ENCODE measurements at regions not wholly inside any gene's neighbourhood (a gene's known extent, or its start where the extent isn't known, plus 50 kb on each side); places are given as distances from the start of the nearest gene placed in this dataset.

DNA sequence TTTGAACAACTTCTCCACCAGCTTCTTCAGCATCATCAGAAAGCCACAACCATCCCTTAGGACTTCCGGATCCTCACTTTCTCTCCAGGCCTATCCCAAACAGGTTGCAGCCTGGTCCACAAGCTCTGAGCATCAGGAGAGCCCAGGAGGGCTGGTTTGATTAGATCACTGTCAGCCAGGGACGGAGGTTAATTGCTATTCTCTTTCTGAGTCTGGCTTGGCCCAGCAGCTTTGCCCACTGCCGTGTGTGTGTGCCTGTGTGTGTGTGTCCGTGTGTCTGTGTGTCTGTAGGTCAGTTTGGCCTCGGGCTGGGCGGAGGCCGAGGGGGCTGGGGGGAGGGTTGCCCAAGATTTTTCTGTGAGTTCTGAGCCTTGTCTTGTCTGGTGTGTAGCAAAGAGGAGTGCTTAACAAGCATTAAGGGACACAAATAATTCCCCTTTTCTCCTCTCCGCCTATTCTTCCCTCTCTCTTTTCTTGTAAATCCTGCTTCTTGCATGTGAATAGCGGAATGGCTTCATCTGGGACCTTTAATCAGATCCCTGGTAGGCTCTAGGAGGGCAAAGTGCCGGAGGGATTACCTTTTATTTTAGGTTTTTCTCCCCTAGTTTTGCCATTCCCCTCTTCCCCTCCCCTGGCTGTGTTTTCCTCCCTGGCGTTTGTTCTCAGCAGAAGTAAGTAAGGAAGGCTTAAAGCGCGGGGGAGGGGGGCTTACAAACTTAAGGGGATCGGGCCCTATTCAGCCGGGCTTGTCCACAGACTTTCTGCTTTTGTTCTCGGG lies 138.2 kb upstream of the LHX5 start:
- Histone ChIP-seq H4K8ac (replicated peaks; ENCODE audit: insufficient read length, low read depth, low read length) (no peak overlapping the region), H2BK5ac (ENCODE audit: insufficient read length, low read length) (no peak overlapping the region), H4K20me1 (ENCODE audit: control insufficient read depth, insufficient read depth, insufficient read length) (no peaks in the 10 kb centered on the region), H3K9ac (ENCODE audit: extremely low read depth, insufficient read length, low read length) (no peak overlapping the region), H2BK120ac (ENCODE audit: low read depth, low read length, poor library complexity, severe bottlenecking) (no peak overlapping the region), H3K23ac (ENCODE audit: insufficient read length, low read depth, low read length) (no peak overlapping the region), H3K4ac (ENCODE audit: low read depth, low read length) (no peak overlapping the region), H3K79me1 (ENCODE audit: insufficient read depth, low read depth, low read length, poor library complexity, severe bottlenecking) (no peaks in the 10 kb centered on the region), H3T11ph (ENCODE audit: low read length) (no peak overlapping the region), H3K4me1 (ENCODE audit: insufficient read depth, low read length) (peaks cover 2% of the 10 kb centered on the region; the same call in 1 of the 2 replicates), H4K5ac (ENCODE audit: insufficient read length, low read depth, low read length) (no peak overlapping the region), H3K9me3 (ENCODE audit: control insufficient read depth, low read depth, low read length) (no peaks in the 10 kb centered on the region), H3K18ac (ENCODE audit: insufficient read length, low read depth, low read length) (no peak overlapping the region), H3K56ac (ENCODE audit: insufficient read length, low read depth, low read length) (no peak overlapping the region), H4K91ac (ENCODE audit: insufficient read length, low read depth, low read length) (no peak overlapping the region), H3K14ac (ENCODE audit: insufficient read depth, low read length) (no peak overlapping the region; the same call in 1 of the 2 replicates), H3K79me2 (ENCODE audit: insufficient read depth, low read length) (no peaks in the 10 kb centered on the region), H2BK20ac (ENCODE audit: low read depth, low read length, poor library complexity, severe bottlenecking) (no peak overlapping the region), H2BK12ac (ENCODE audit: insufficient read length, low read depth, low read length) (no peak overlapping the region), H2BK15ac (ENCODE audit: low read depth, low read length) (no peak overlapping the region), H2AFZ (ENCODE audit: low read length) (no peak overlapping the region), H3K27ac (ENCODE audit: insufficient read length, low read depth, low read length) (no peak overlapping the region), H2AK5ac (ENCODE audit: insufficient read length, low read length) (no peak overlapping the region), H3K23me2 (ENCODE audit: insufficient read length, low read depth, low read length, poor library complexity, severe bottlenecking) (peaks cover 7% of the 10 kb centered on the region), H3K27me3 (ENCODE audit: insufficient read depth, low read length) (no peaks in the 10 kb centered on the region; the same call in 1 of the 2 replicates), H3K4me2 (ENCODE audit: insufficient read depth, insufficient read length, low read length) (peak overlapping the region; percentile 96)
- WGBS (ENCODE audit: extremely low coverage, insufficient read length, low lambda C conversion rate) = no CpG with 5 or more reads among the region's 16 CpGs
- H3K27ac Mint-ChIP-seq = peak overlapping the region; percentile 91 to 97 (median 94)
- TF ChIP-seq, protein P1, sequence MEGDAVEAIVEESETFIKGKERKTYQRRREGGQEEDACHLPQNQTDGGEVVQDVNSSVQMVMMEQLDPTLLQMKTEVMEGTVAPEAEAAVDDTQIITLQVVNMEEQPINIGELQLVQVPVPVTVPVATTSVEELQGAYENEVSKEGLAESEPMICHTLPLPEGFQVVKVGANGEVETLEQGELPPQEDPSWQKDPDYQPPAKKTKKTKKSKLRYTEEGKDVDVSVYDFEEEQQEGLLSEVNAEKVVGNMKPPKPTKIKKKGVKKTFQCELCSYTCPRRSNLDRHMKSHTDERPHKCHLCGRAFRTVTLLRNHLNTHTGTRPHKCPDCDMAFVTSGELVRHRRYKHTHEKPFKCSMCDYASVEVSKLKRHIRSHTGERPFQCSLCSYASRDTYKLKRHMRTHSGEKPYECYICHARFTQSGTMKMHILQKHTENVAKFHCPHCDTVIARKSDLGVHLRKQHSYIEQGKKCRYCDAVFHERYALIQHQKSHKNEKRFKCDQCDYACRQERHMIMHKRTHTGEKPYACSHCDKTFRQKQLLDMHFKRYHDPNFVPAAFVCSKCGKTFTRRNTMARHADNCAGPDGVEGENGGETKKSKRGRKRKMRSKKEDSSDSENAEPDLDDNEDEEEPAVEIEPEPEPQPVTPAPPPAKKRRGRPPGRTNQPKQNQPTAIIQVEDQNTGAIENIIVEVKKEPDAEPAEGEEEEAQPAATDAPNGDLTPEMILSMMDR (conservative IDR thresholded peaks at IDR 0.05) = no peak
- H3K36me3 Mint-ChIP-seq (ENCODE audit: insufficient read depth in 1 of 3, low read depth in 3 of 3) = peaks cover 4 to 14% (median 8%) of the 10 kb centered on the region in 3 experiments; a peak in 5 of 7 replicates
- H3K27me3 Mint-ChIP-seq (ENCODE audit: low read depth) = peaks cover 30% of the 10 kb centered on the region
- H3K4me3 Mint-ChIP-seq = peak overlapping the region; percentile 63 to 86
- peaks cover 54 to 58% of the 10 kb centered on the region in 2 experiments for H3K4me1 Mint-ChIP-seq
- peak; percentile 71 for DNase-seq
- peaks cover 3 to 12% of the 10 kb centered on the region in 2 experiments for H3K9me3 Mint-ChIP-seq

Data from H9 (cell line).